ENCODE measurements at regions not wholly inside any gene's neighbourhood (a gene's known extent, or its start where the extent isn't known, plus 50 kb on each side); places are given as distances from the start of the nearest gene placed in this dataset.

GRCh38 chr12:91367234-91367849 is 184.7 kb upstream of the DCN start:
- peak; percentile 15 for DNase-seq
- no peaks in the 10 kb centered on the region for H3K36me3 Mint-ChIP-seq (ENCODE audit: low read depth)
- H3K9me3 Mint-ChIP-seq: no peaks in the 10 kb centered on the region
- peak; percentile 78 for TF ChIP-seq CTCF (IDR thresholded peaks at IDR 0.05)
- peaks cover 8% of the 10 kb centered on the region for H3K4me1 Mint-ChIP-seq (ENCODE audit: low read depth)
- no peak overlapping the region for H3K27ac Mint-ChIP-seq
- no peak overlapping the region for H3K4me3 Mint-ChIP-seq
- peaks cover 7% of the 10 kb centered on the region for H3K27me3 Mint-ChIP-seq (ENCODE audit: insufficient read depth)

- no peak for TF ChIP-seq CTCF (IDR thresholded peaks at IDR 0.05)
- no peak for DNase-seq
- peaks cover 12% of the 10 kb centered on the region for H3K4me1 Mint-ChIP-seq (ENCODE audit: low read depth)
- H3K9me3 Mint-ChIP-seq: no peaks in the 10 kb centered on the region
- peaks cover 4% of the 10 kb centered on the region for H3K27me3 Mint-ChIP-seq (ENCODE audit: insufficient read depth)
- H3K36me3 Mint-ChIP-seq (ENCODE audit: low read depth): no peaks in the 10 kb centered on the region
- H3K4me3 Mint-ChIP-seq: no peak overlapping the region
- no peak overlapping the region for H3K27ac Mint-ChIP-seq
Measured at GRCh38 chr12:91364471-91365184, 182.0 kb upstream of the DCN start.

- Mint-ChIP-seq H3K4me1 (ENCODE audit: low read depth) (peaks cover 12% of the 10 kb centered on the region), H3K36me3 (ENCODE audit: low read depth) (no peaks in the 10 kb centered on the region), H3K27ac (no peak overlapping the region), H3K4me3 (no peak overlapping the region; the same call in 1 of the 2 replicates), H3K9me3 (no peaks in the 10 kb centered on the region), H3K27me3 (ENCODE audit: insufficient read depth) (peaks cover 4% of the 10 kb centered on the region)
- DNase-seq: peak; percentile 43
- TF ChIP-seq CTCF (IDR thresholded peaks at IDR 0.05): peak; percentile 87
Measured at GRCh38 chr12:91361864-91362263, 179.2 kb upstream of the DCN start.

GRCh38 chr12:91357381-91357780 is 174.8 kb upstream of the DCN start:
- Mint-ChIP-seq H3K27ac (no peak overlapping the region), H3K4me3 (no peak overlapping the region)
- no peak for DNase-seq

GRCh38 chr12:91356405-91356804 is 173.8 kb upstream of the DCN start:
- Mint-ChIP-seq H3K9me3 (no peaks in the 10 kb centered on the region), H3K27ac (no peak overlapping the region), H3K27me3 (ENCODE audit: insufficient read depth) (peaks cover 2% of the 10 kb centered on the region; the same call in 1 of the 2 replicates), H3K36me3 (ENCODE audit: low read depth) (no peaks in the 10 kb centered on the region), H3K4me3 (no peak overlapping the region), H3K4me1 (ENCODE audit: low read depth) (no peaks in the 10 kb centered on the region)
- no peak for DNase-seq
- no peak for TF ChIP-seq CTCF (IDR thresholded peaks at IDR 0.05)

More at GRCh38 chr12:91357381-91357780, 174.8 kb upstream of the DCN start:
- Mint-ChIP-seq H3K36me3 (ENCODE audit: low read depth) (no peaks in the 10 kb centered on the region), H3K4me1 (ENCODE audit: low read depth) (0 out of 2 replicates have a peak, but pooled peaks cover 4% of the 10 kb centered on the region), H3K9me3 (no peaks in the 10 kb centered on the region), H3K27me3 (ENCODE audit: insufficient read depth) (peaks cover 2% of the 10 kb centered on the region; the same call in 1 of the 2 replicates)
- TF ChIP-seq CTCF (IDR thresholded peaks at IDR 0.05): no peak

Data from HFFc6 (cell line).